Subcutaneous abdominal adipose tissue (tissue), 5 donors: ENCODE measurements at regions not wholly inside any gene's neighbourhood (a gene's known extent, or its start where the extent isn't known, plus 50 kb on each side); places are given as distances from the start of the nearest gene placed in this dataset.

Source experiments
- H3K27ac ChIP-seq: one replicate; pipeline ENCODE4 v1.7.0; 2013; ENCODE audit warnings: low read depth, mild to moderate bottlenecking, inconsistent platforms, low read length, moderate library complexity
- H3K27me3 ChIP-seq, 5 donors: one replicate each; pipeline ENCODE4 v1.7.0; 2013; ENCODE audit warnings: low read length in 5 of 5, inconsistent platforms in 1 of 5; ENCODE audit not compliant: control insufficient read depth in 5 of 5, insufficient read depth in 4 of 5
- H3K36me3 ChIP-seq, 5 donors: one replicate each; pipeline ENCODE4 v1.7.0; 2013; ENCODE audit warnings: low read length in 5 of 5; ENCODE audit not compliant: control insufficient read depth in 5 of 5, insufficient read depth in 5 of 5
- H3K4me1 ChIP-seq, 5 donors: one replicate each; pipeline ENCODE4 v1.7.0; 2013; ENCODE audit warnings: low read length in 5 of 5, mild to moderate bottlenecking in 3 of 5, moderate library complexity in 1 of 5; ENCODE audit not compliant: control insufficient read depth in 5 of 5, insufficient read depth in 5 of 5
- H3K4me3 ChIP-seq, 5 donors: one replicate each; pipeline ENCODE4 v1.7.0; 2013; ENCODE audit warnings: low read length in 5 of 5, low read depth in 1 of 5
- H3K9ac ChIP-seq, 5 donors: one replicate each; pipeline ENCODE4 v1.7.0; 2013; ENCODE audit warnings: low read length in 5 of 5, mild to moderate bottlenecking in 4 of 5, moderate library complexity in 3 of 5
- H3K9me3 ChIP-seq, 5 donors: one replicate each; pipeline ENCODE4 v1.7.0; 2013; ENCODE audit warnings: low read length in 5 of 5; ENCODE audit not compliant: control insufficient read depth in 5 of 5
- donor health status: healthy.
- donor health status: healthy.
- donor health status: healthy.
- donor health status: healthy.
- donor health status: healthy.

GRCh38 chr2:121160366-121160765 lies 124.6 kb downstream of the TFCP2L1 start:
- Histone ChIP-seq H3K4me3 (no peak overlapping the region), H3K36me3 (no peaks in the 10 kb centered on the region), H3K27me3 (no peaks in the 10 kb centered on the region), H3K9me3 (peaks cover 3 to 34% (median 20%) of the 10 kb centered on the region in 5 donors), H3K9ac (no peak overlapping the region), H3K4me1 (no peaks in the 10 kb centered on the region), H3K27ac (no peak overlapping the region)

GRCh38 chr2:121161272-121161671 lies 123.7 kb downstream of the TFCP2L1 start:
- Histone ChIP-seq H3K36me3 (no peaks in the 10 kb centered on the region), H3K9ac (no peak overlapping the region), H3K4me1 (no peaks in the 10 kb centered on the region), H3K4me3 (no peak overlapping the region), H3K27ac (no peak overlapping the region), H3K27me3 (no peaks in the 10 kb centered on the region), H3K9me3 (peaks cover 3 to 34% (median 20%) of the 10 kb centered on the region in 5 donors)

GRCh38 chr2:121162893-121163292 lies 122.1 kb downstream of the TFCP2L1 start:
- H3K4me3 ChIP-seq: no peak overlapping the region
- H3K9me3 ChIP-seq: peaks cover 0 to 23% (median 11%) of the 10 kb centered on the region in 5 donors
- H3K36me3 ChIP-seq: no peaks in the 10 kb centered on the region
- H3K27ac ChIP-seq: no peak overlapping the region
- no peak overlapping the region for H3K9ac ChIP-seq
- peaks cover 0 to 2% (median 0%) of the 10 kb centered on the region in 5 donors for H3K27me3 ChIP-seq
- H3K4me1 ChIP-seq: no peaks in the 10 kb centered on the region

- no peak overlapping the region for H3K4me3 ChIP-seq
- H3K27me3 ChIP-seq: peaks cover 0 to 2% (median 0%) of the 10 kb centered on the region in 5 donors
- H3K9me3 ChIP-seq: peaks cover 0 to 14% (median 5%) of the 10 kb centered on the region in 5 donors
- no peaks in the 10 kb centered on the region for H3K36me3 ChIP-seq
- H3K27ac ChIP-seq: no peak overlapping the region
- no peaks in the 10 kb centered on the region for H3K4me1 ChIP-seq
- H3K9ac ChIP-seq: no peak overlapping the region
These were observed 121.0 kb downstream of the TFCP2L1 start for GRCh38 chr2:121164042-121164441.

GRCh38 chr2:121165038-121165542 lies 119.9 kb downstream of the TFCP2L1 start:
- Histone ChIP-seq H3K27me3 (peaks cover 0 to 2% (median 0%) of the 10 kb centered on the region in 5 donors), H3K4me1 (no peaks in the 10 kb centered on the region), H3K27ac (no peak overlapping the region), H3K4me3 (no peak overlapping the region), H3K36me3 (no peaks in the 10 kb centered on the region), H3K9me3 (peaks cover 0 to 15% (median 5%) of the 10 kb centered on the region in 5 donors), H3K9ac (no peak overlapping the region)
